ENCODE measurements at regions not wholly inside any gene's neighbourhood (a gene's known extent, or its start where the extent isn't known, plus 50 kb on each side); places are given as distances from the start of the nearest gene placed in this dataset.
"Not testable (repeated sequence)": the region's sequence is repeated elsewhere in the genome, so short reads cannot be mapped to it uniquely, and the experiment has no call there.

DNA sequence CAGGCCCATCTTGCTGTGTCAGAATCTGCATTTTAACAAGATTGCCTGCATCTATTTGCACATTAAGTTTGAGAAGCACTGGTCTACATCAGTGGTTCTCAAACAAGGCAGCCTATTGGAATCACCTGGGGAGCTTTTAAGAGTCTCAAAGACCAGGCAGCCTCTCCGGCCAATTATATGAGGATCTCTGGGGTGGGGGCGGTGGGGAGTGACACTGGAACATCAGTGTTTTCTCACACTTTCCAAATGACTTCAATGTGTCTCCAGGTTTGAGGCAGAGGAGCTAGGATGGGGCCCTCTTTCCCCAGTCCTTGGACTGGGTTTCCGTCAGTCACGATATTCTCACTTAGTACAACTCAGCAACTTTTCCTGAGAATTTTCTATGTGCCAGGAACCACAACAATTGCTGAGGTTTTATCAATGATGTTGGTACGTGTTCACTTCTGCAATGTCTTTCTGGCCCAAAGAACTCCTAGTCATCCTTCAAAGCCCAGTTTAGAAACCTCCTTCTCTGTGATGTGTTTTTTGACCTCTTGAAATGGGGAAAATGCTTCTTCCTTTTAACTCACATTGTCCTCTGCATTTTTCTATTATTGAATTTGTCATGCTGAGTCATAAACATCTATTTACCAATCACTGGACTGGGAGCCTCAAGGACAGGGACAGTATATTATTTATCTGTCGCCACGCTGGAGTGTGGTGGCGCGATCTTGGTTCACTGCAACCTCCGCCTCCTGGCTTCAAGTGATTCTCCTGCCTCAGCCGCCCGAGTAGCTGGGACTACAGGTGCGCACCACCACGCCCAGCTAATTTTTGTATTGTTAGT is 130.9 kb downstream of the MYCN start:
- DNase-seq = no peak

DNA sequence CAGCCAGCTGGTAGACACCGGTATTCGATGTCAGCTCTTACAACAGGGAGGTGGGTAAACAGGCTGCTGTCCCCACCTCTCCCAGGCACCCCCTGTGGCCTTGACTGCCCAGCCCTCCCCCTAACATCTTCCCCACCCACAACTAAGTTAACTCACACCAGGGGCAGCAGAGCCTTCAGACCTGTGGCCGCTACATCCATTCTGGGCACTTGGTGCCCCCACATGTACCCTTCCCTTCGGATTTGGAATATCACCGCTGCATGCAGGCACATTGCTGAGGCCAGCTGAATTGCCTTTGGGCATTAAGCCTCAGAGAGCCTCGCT is 130.3 kb downstream of the MYCN start:
- no peak for DNase-seq

DNA sequence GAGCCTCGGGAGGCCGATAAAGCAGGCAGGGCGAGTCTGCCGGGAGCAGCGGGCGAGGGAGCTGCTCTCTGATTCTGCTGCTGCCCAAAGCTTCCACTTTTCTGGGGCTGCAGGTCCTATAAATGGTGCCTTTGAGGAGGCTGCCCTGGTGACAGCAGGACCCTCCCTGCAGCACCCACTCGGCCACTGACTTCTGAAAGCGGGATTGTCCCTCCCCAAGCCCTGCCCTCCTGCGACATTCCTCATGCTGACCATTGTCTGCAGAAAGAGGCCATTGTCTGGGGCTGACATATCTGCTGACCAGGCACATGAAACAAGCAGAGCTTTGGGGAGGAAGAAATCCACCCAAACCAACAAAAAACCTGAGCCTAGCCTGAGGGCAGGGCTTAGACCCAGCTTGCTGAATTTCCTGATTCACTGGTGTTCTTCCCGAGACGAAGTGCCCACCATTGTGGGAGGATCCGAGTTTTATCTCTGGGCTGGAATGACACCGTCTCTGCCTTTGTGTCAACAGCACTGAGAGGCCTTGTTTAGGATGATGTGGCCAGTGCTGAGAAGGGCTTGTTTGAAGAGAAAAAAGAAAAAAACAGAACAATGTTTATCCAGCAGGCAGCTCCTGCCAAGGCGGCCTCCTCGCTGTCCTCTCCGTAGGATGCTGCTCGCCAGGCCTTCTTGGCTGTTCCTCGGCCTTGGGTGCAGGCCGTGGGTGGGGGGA is 129.7 kb downstream of the MYCN start:
- DNase-seq = no peak

DNA sequence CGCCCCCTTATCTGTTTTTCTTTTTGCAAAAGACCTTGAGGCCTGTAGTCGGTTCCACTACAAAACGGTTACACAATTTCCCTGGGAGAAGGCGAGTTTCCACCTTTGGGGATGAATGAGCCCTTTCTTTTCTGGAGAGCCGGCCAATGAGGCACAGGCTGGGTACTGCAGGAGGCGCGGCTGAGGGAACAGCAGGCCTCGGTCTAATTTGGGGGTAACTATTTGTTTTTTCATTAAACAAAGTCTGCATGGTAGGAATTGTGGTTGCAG is 129.2 kb downstream of the MYCN start:
- DNase-seq = no peak

DNA sequence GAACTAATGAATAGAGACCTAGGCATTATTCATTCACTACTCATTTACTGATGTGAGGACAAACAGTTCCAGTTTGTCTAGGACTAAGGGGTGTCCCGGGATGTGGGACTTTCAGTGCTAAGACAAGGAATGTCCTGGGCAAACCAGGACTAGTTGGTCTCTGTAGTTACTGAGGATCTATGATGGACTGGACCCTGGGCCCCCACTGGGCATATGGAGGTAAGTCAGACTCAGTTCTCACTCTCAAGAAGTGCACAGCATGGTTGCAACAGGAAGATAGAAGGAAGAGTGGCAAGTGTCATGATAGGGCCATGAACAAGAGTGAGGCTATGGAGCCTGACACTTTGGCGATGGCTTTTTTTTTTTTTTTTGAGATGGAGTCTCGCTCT is 128.2 kb downstream of the MYCN start:
- no peak for DNase-seq

DNA sequence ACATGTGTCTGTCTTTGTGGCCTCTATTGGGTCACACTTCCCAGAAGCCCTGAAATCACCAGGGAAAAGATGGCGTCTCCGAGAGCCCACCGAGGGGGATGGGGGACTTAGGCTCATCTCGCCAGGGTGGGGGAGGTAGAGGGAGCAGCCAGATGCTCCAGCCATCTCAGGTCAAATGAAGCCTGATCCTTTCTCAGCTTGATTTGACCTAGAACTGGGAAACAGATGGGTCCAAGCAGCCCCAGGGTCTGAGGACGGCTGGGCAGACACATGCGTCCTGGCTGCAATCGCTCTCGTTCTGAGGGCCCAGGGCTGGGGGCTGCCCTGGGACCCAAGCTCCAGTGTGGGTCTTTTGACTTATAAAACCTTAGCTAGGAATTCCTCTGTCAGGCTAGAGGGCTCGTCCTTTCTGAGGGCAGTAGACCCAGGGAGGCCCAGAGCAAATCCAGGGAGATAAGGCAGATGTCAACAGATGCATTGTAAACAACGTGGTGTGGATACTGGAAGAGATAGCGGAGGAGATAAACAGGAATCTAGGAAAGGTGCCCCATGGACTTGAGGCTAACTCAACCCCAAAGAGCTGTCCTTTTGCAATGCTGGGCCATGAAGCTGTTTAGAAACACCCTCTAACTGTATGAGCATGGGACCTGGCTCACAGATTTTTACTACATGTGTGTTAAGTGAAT is 127.7 kb downstream of the MYCN start:
- DNase-seq = no peak

DNA sequence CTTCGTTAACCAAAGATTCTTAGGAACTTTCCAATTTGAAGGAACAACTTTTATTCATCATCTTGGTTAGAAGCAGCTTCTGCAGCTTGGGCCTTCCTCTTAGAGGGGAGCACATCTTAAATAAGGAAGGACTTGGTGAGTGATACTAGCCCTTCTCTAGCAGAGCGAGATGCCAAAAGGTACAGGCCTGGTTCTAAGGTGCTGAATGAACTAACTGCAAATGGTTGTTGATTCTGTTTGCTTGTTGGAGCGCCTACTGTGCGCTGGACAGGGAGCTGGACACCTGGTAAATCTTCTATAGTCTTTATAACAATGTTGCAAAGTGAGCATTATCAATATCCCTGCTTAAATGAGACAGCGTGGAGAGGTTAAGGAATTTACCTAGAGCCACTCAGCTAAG is 127.1 kb downstream of the MYCN start:
- no peak for DNase-seq

DNA sequence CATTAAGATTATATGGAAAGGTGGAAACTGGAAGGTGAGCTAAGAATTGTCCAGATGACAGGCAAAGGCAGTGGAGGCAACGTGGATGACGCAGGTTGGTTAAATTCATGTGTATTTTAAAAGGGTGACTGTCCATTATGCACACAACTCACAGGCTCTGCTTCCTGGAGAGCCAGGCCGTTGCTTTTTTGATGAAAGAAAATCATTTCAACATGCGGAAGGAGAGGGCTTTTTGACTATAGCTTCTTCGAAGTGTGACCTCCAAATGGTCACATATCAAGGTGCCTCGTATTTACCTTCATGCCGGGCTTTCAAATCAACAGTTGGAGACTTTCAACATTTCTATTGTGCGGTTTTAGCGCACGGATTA is 126.7 kb downstream of the MYCN start:
- DNase-seq = no peak

DNA sequence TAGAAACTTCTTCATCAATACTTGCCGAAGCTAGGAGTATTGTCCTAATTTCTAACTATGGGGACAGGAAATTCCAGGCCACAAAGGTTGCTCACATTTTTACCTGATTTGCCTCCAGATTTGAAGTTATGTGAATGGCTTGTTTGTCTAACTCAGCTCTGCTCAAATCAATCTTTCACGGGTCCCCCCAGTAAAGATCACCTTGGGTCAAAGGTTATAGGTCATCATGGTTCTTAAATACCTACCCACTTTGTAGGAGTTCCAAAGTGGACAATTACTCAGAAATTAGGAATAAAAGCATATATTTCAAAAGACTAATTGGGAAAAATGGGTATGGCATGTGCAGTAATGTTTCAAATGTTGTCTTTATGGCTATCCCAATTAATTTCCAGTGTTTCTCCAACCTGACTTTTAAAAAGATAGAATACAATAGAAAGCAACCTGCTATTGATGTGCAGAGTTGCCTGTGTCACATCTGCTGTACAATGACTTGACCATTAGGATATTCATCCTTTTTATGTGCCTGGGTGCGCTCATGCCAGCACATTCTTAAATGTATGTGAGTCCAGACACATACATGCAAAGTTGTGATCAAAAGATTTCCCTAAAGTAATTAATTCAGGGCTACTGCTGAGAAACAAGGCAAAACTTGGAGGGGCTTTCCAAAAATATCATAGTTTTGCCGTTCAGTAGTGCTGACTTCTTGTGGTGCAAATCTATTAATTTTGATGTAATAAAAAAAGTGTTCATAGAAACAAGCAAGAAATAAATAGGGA is 126.1 kb downstream of the MYCN start:
- no peak for DNase-seq

DNA sequence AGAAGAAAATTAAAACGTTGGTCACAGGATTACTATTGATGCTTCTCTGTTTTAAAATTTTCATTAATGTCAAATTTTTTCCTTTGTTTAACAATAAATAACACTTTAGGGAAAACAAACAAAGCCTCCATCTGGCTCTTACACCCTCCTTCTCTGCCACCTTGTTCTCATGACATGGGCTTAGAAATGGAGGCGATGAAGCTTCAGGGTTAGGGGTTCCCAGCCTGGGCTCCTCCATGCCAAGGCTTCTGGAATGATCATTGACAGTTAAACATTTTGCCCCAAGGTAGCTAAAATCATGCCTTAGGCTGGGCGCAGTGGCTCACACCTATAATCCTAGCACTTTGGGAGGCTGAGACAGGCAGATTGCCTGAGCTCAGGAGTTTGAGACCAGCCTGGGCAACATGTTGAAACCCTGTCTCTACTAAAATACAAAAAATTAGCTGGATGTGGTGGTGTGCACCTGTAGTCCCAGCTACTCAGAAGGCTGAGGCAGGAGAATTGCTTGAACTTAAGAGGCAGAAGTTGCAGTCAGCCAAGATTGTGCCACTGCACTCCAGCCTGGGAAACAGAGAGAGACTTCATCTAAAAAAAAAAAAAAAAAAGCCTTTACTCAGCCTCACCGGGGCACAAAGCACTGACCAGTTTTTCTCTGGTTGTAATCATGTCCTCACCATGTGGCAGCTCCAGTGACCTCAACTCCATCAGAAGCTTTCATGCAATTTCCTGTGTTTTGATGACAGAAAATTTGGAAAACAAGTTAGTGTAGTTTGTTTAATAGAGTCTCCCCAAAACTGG is 125.1 kb downstream of the MYCN start:
- DNase-seq = not testable (repeated sequence)

DNA sequence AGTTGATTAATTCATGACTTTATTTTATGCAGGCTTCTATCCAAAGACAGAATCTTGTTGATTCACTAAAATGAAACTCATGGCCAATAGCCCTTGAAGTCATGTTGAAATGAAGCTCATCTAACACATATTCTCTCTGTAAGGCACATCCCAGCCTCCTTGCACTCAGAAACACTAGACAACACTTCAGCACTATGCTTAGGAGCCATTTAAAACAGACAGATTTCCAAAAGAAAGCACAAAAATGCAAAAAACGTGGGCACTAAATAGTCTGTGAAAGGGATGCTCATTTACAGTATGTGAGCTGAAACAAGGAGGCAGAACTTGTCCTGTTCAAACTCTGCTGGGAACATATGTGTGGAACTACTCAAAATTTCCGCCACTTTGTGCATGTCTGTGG is 124.4 kb downstream of the MYCN start:
- DNase-seq = no peak

DNA sequence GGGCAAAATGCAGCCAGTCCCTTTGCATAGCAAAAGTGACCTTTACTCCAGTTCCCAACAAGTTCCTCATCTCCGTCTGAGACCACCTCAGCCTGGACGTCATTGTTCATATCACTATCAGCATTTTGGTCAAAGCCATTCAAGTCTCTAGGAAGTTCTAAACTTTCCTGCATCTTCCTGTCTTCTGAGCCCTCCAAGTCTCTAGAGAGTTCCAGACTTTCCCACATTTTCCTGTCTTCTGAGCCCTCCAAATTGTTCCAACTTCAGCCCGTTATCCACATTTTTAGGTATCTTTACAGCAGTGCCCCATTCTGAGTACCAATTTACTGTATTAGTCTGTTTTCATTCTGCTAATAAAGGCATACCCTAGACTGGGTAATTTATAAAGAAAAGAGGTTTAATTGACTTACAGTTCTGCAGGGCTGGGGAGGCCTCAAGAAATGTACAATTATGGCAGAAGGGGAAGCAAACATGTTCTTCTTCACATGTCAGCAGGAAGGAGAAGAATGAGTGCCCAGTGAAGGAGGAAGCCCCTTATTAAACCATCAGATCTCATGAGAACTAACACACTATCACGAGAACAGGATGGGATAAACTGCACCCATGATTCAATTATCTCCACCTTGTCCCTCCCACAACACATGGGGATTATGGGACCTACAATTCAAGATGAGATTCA is 123.7 kb downstream of the MYCN start:
- no peak for DNase-seq

DNA sequence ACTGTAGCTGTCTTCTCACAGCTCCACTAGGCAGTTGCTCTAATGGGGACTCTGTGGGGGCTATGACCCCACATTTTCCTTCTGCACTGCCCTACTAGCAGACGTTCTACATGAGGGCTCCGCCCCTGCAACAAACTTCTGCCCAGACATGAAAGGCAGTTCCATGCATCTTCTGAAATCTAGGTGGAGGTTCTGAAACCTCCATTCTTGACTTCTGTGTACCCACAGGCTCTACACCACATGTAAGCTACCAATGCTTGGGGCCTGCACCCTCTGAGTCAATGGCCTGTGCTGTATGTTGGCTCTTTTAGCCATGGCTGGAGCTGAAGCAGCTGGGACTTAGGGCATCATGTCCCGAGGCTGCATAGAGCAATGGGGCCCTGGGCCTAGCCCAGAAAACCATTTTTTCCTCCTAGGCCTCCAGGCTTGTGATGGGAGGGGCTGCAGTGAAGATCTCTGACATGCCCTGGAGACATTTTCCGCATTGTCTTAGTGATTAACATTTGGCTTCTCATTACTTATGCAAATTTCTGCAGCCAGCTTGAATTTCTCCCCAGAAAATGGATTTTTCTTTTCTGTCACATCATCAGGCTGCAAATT is 123.0 kb downstream of the MYCN start:
- no peak for DNase-seq

DNA sequence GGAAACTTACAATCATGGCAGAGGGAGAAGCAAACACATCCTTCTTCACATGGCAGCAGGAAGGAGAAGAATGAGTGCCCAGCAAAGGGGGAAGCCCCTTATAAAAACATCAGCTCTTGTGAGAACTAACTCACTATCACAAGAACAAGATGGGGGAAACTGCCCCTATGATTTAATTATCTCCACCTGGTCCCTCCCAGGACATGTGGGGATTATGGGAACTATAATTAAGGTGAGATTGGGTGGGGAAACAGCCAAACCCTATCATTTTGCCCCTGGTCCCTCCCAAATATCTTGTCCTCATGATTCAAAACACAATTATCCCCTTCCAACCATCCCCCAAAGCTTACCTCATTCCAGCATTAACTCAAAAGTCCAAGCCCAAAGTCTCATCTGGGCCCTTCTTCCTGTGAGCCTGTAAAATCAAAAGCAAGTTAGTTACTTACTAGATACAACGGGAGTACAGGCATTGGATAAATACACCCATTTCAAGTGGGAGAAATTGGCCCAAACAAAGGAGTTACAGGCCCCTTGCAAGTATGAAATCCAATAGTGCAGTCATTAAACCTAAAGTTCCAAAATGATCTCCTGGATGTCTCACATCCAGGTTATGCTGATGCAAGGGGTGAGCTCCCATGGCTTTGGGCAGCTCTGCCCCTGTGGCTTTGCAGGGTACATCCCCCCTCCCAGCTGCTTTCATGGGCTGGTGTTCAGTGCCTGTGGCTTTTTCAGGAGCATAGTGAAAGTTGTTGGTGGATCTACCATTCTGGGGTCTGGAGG is 122.3 kb downstream of the MYCN start:
- DNase-seq = no peak

DNA sequence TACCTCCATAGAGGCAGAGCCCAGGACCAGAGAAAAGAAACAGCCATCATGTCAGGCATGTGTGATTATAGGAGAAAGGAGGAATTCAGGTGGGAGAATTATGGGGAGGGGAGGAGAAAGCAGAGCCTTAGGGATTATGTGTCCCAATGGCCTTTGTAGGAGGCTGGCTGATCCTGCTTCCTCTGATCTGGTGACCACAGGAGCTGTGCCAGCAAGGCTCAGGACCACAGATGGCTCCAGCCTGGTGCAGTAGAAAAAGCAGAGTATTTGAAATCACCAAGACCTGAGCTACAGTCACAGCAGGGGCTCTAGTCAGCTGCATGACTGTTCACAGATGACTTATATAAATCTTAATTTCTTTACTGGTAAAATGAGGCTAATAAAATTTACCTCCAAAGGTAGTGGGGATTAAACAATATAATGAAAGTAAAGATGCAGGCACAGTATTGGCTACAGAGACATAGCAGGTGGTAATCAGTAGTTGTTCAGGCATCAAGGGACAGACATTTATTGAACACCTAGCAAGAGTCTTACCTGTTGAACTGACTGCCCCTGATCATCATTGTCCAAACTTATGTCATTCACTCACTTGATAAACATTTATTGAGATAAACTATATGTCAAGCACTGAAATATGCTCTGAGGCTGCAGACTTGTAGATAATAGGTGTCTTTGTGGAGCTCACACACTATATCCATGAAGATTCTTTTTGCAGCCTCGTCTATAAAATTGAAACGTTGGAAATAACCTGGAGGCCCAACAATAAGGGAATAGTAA is 121.3 kb downstream of the MYCN start:
- no peak for DNase-seq

DNA sequence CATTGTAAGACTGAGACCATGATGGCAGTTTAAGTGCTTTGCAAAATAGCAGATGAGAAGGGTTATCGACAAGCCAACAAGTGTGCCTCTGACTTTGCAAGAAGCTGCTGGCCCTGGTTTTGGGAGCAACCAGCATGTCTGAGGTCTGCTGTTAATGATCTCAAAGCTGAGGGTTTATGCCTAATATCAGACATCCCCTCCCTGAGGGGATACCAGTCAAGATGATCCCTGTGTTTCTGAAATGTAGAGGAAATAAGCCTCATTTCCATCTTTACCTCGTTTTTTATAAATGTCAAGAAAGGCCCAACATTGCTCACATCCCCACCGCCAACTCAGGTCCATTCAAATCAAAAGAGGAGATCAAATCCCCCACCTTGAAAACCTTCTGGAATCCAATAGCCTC is 120.6 kb downstream of the MYCN start:
- DNase-seq = no peak

DNA sequence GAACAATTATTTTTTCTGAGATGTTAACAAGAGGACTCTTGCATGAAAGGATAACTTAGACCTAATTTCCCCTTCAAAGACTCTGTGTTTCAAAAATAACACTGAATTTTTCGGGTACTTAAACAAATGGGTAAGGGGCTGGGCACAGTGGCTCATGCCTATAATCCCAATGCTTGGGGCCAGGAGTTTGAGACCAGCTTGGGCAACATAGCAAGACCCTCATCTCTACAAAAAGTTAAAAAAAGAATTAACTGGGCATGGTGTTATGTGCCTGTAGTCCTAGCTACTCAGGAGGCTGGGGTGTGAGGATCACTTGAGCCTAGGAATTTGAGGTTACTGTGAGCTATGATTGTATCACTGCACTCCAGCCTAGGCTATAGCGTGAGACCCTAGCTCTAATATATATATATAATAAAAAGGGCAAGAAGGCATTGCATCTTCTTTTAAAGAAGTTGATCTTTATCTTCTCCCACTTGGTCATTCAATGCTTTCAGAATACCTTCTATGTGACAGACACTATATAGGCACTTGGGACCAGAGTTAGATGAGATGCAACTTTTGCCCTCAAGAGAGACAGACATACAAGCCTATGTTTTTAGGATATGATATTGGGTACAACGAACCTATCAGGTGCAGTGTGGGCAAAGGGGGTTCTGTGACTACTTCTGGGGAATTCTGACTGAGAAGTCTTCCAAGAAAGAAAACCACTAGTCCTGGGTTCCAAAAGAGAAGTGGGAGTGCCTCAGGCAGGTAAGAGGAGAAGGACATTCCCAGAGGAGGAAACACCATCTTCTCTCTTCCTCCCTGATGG is 120.0 kb downstream of the MYCN start:
- no peak for DNase-seq

DNA sequence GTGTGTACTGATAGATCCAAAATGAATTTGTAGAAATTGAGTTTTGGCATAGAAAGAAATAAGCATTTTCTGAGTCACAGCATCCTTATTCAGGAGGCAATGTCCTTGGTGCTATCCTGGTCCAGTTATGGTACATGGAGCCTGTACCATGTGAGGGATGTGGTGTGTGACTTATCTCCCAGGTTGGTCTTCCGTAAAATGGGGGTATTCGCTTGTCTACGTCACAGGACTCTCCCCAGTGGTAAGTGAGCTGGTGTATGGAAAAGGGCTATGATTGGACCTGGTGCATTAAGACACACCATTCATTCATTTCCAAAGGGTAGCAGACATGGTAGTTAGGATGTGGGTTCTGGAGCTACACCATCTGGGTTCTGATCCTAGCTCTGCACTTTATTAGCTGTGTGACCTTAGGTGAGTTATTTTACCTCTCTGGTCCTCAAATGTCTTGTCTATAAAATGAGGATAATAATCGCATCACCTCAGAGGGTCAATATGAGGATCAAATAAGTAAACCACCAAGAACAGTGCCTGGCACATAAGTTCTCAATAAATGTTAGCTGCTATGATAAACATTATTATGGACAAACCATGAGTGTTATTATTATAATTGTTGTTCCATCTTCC is 119.2 kb downstream of the MYCN start:
- DNase-seq = no peak

Measured in CD4-positive, alpha-beta T cell treated with Interleukin-10 for 1 hour (primary cell).